Pancreas (tissue), 10 donors: ENCODE measurements at regions not wholly inside any gene's neighbourhood (a gene's known extent, or its start where the extent isn't known, plus 50 kb on each side); places are given as distances from the start of the nearest gene placed in this dataset.

Source experiments
- ATAC-seq, 4 donors: fragments of 200-7000 bp; cut with Tn5 transposase; one replicate each; pipeline versions ENCODE4 v1.8.0 to v1.9.1; 2020; ENCODE audit warnings: mild to moderate bottlenecking in 4 of 4, moderate library complexity in 4 of 4
- DNase-seq, 6 donors: peaks; one replicate each; pipeline ENCODE4 v3.0.0-alpha.2; 2020
- FAIRE-seq: peaks from 2 replicates; lab custom pipeline; 2012; peaks lifted over from hg19 to GRCh38; lab: Jason Lieb, UNC
- H3K27ac ChIP-seq, 4 donors: fragments of 200-600 bp; sonication (generic); 1 replicate in 3 of 4; 2 replicates in 1 of 4; pipeline versions ENCODE4 v1.5.0 to v1.8.0; 2020
- H3K27me3 ChIP-seq, 4 donors: fragments of 200-600 bp; one replicate each; pipeline ENCODE4 v1.8.0; 2021
- H3K36me3 ChIP-seq, 3 donors: fragments of 200-600 bp; sonication (generic) in 1 of 3; one replicate each; pipeline versions ENCODE4 v1.5.0 to v1.8.0; 2020 to 2021
- H3K4me1 ChIP-seq, 3 donors: fragments of 200-600 bp; one replicate each; pipeline ENCODE4 v1.8.0; 2021
- H3K4me3 ChIP-seq, 4 donors: fragments of 200-600 bp; sonication (generic) in 2 of 4; one replicate each; pipeline versions ENCODE4 v1.5.0 to v1.8.0; 2020 to 2021
- H3K9me3 ChIP-seq, 4 donors: fragments of 200-600 bp; one replicate each; pipeline ENCODE4 v1.8.0; 2021
- CTCF ChIP-seq, 4 donors: fragments of 200-600 bp; sonication (generic) in 3 of 4; IDR thresholded peaks; one replicate each; pipeline versions ENCODE4 v1.5.0 to v1.8.0; 2021; ENCODE audit warnings: antibody characterized with exemption in 4 of 4
- WGBS, 2 donors: extraction: QIAGEN DNeasy Blood & Tissue Kit; methylation state at CpG; one replicate each; pipeline ENCODE4 v1.1.7; 2013; 5-methylcytosine and 5-hydroxymethylcytosine counted together
- intact Hi-C, 3 donors: fragments of 100-400 bp; cut with DNase I; formaldehyde crosslinking; loops; one replicate each; pipeline versions ENCODE4 v1.11.1 to v1.14.2; 2022
- donor health status: healthy with polysubstance abuse.
- donor health status: DM: no; HTN: no; CAD: no; lungs with moderate emphysema.
- donor health status: DM: no; HTN: no; CAD: no.
- donor health status: control.
- donor health status: control.
- donor health status: Bipolar disorder and iron deficiency.
- donor health status: DM: yes; HTN: yes; CAD: no.
- donor health status: DM: no; HTN: no; CAD: no.
- donor health status: DM: no; HTN: no; CAD: no.
- donor health status: DM: yes; HTN: yes; CAD: no.

GRCh38 chr1:200298242-200298641 is 111.6 kb downstream of the ZNF281 start:
- no peaks in the 10 kb centered on the region for H3K9me3 ChIP-seq
- intact Hi-C loops, result no loop called here
- H3K4me3 ChIP-seq, result no peak overlapping the region
- ATAC-seq, result peak; percentile 62 to 72 (median 65)
- no peak for FAIRE-seq
- no peaks in the 10 kb centered on the region for H3K27me3 ChIP-seq
- DNase-seq, result peak in 4 of 6 donors; percentile 31 to 71 (median 48)
- peak overlapping the region in 2 of 4 donors; percentile 16 to 30 for H3K27ac ChIP-seq
- H3K4me1 ChIP-seq, result peaks cover 24 to 45% (median 43%) of the 10 kb centered on the region in 3 donors
- H3K36me3 ChIP-seq, result no peaks in the 10 kb centered on the region
- TF ChIP-seq CTCF (IDR thresholded peaks at IDR 0.05), result no peak
- WGBS, 2 donors, result 27 to 39% methylated on average over 1 of the region's 1 CpG

- WGBS, 2 donors, result 7 to 10% methylated on average over 2 of the region's 2 CpGs
- no peak overlapping the region for H3K4me3 ChIP-seq
- intact Hi-C loops, result no loop called here
- FAIRE-seq (no peak), DNase-seq (peak in 1 of 6 donors; percentile 45), ATAC-seq (peak; percentile 79 to 90 (median 88))
- no peaks in the 10 kb centered on the region for H3K36me3 ChIP-seq
- H3K27ac ChIP-seq, result peak overlapping the region in 2 of 4 donors; percentile 68 to 70
- no peaks in the 10 kb centered on the region for H3K27me3 ChIP-seq
- peaks cover 24 to 39% (median 38%) of the 10 kb centered on the region in 3 donors for H3K4me1 ChIP-seq
- H3K9me3 ChIP-seq, result no peaks in the 10 kb centered on the region
- no peak for TF ChIP-seq CTCF (IDR thresholded peaks at IDR 0.05)
Measured at GRCh38 chr1:200296091-200296661, 113.7 kb downstream of the ZNF281 start.

GRCh38 chr1:200294241-200294640 is 115.6 kb downstream of the ZNF281 start:
- DNase-seq (no peak), FAIRE-seq (no peak), ATAC-seq (peak in 1 of 4 donors; percentile 27)
- WGBS, 2 donors, result 56% methylated on average over 2 of the region's 2 CpGs
- H3K4me1 ChIP-seq, result peaks cover 24 to 37% (median 36%) of the 10 kb centered on the region in 3 donors
- no peaks in the 10 kb centered on the region for H3K36me3 ChIP-seq
- H3K4me3 ChIP-seq, result no peak overlapping the region
- H3K9me3 ChIP-seq, result no peaks in the 10 kb centered on the region
- TF ChIP-seq CTCF (IDR thresholded peaks at IDR 0.05), result no peak
- H3K27me3 ChIP-seq, result no peaks in the 10 kb centered on the region
- H3K27ac ChIP-seq, result peak overlapping the region in 3 of 4 donors; percentile 17 to 70 (median 18)
- intact Hi-C loops, result no loop called here

GRCh38 chr1:200292699-200293098 is 117.1 kb downstream of the ZNF281 start:
- H3K9me3 ChIP-seq, result no peaks in the 10 kb centered on the region
- no peak overlapping the region for H3K4me3 ChIP-seq
- H3K27ac ChIP-seq, result no peak overlapping the region
- peaks cover 24 to 35% (median 28%) of the 10 kb centered on the region in 3 donors for H3K4me1 ChIP-seq
- no peak for TF ChIP-seq CTCF (IDR thresholded peaks at IDR 0.05)
- intact Hi-C loops, result no loop called here
- DNase-seq (no peak), ATAC-seq (no peak), FAIRE-seq (no peak)
- H3K36me3 ChIP-seq, result no peaks in the 10 kb centered on the region
- 61 to 64% methylated on average over 2 of the region's 2 CpGs for WGBS, 2 donors
- no peaks in the 10 kb centered on the region for H3K27me3 ChIP-seq

GRCh38 chr1:200291106-200291505 is 118.7 kb downstream of the ZNF281 start:
- TF ChIP-seq CTCF (IDR thresholded peaks at IDR 0.05), result no peak
- Histone ChIP-seq H3K27ac (no peak overlapping the region), H3K36me3 (no peaks in the 10 kb centered on the region), H3K27me3 (no peaks in the 10 kb centered on the region), H3K9me3 (no peaks in the 10 kb centered on the region), H3K4me1 (peaks cover 20 to 23% (median 22%) of the 10 kb centered on the region in 3 donors), H3K4me3 (no peak overlapping the region)
- FAIRE-seq (no peak), ATAC-seq (no peak), DNase-seq (no peak)
- 63 to 72% methylated on average over 2 of the region's 2 CpGs for WGBS, 2 donors
- intact Hi-C loops, result no loop called here
